ENCODE measurements at regions not wholly inside any gene's neighbourhood (a gene's known extent, or its start where the extent isn't known, plus 50 kb on each side); places are given as distances from the start of the nearest gene placed in this dataset.
A peak's percentile ranks its signal among the peaks of the same experiment; 100 is the strongest.

DNA sequence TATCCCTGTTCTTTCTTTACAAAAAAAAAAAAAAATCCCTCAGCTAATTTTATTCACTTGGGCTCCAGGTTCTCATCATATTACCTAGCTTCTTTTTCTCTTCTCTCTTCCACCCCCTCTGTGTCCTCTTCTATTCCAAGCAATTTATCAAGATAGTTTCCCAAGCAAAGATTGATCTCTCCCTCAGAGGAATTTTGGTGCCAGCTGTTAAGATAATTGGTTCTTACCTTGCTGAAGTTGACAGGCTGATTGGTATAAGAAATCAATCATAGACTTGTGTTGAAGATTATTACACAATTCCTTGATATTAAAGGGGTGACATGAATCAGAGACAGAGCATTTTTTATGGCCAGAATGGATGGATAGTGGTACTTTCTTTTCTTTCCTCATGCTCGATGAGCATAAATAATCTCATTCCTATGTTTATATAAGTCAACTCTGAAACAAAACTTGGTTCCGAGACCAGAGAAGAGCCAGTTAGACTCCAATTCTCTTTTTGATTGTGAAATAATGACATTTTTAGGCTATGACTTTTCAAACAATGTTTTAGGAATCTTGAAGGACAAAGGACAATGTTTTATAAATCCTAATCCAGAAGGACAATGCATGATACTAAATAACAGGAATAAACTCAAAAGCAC, 264.1 kb upstream of the PRKD1 start:
- Mint-ChIP-seq H3K36me3 (ENCODE audit: low read depth, unreplicated experiment) (no peaks in the 10 kb centered on the region), H3K4me1 (ENCODE audit: low read depth, unreplicated experiment) (peaks cover 20% of the 10 kb centered on the region), H3K27ac (ENCODE audit: unreplicated experiment) (no peak overlapping the region), H3K4me3 (ENCODE audit: unreplicated experiment) (no peak overlapping the region), H3K9me3 (ENCODE audit: unreplicated experiment) (no peaks in the 10 kb centered on the region), H3K27me3 (ENCODE audit: low read depth, unreplicated experiment) (peaks cover 2% of the 10 kb centered on the region)
- Histone ChIP-seq H4K20me1 (ENCODE audit: insufficient read depth, low read length) (no peaks in the 10 kb centered on the region), H3K36me3 (ENCODE audit: insufficient read depth, low read length) (no peaks in the 10 kb centered on the region), H2AFZ (ENCODE audit: low read depth, low read length) (no peak overlapping the region), H3K79me2 (ENCODE audit: insufficient read depth, low read length) (no peaks in the 10 kb centered on the region), H3K27me3 (ENCODE audit: insufficient read depth, low read length) (no peaks in the 10 kb centered on the region), H3K4me3 (ENCODE audit: insufficient read depth, low read depth, low read length) (no peak overlapping the region), H3K9ac (ENCODE audit: low read length) (no peak overlapping the region), H3K9me3 (ENCODE audit: insufficient read depth, low read depth, low read length) (no peaks in the 10 kb centered on the region), H3K4me2 (ENCODE audit: low read length) (no peak overlapping the region), H3K27ac (ENCODE audit: low read depth, low read length) (no peak overlapping the region), H3K4me1 (ENCODE audit: insufficient read depth, low read length) (peaks cover 33% of the 10 kb centered on the region)
- peak; percentile 37 for FAIRE-seq
- no peak for DNase-seq (ENCODE audit: low read depth)
- TF ChIP-seq EZH2 (IDR thresholded peaks at IDR 0.05; ENCODE audit: insufficient read depth, low read length) = no peak
- TF ChIP-seq, protein P1, sequence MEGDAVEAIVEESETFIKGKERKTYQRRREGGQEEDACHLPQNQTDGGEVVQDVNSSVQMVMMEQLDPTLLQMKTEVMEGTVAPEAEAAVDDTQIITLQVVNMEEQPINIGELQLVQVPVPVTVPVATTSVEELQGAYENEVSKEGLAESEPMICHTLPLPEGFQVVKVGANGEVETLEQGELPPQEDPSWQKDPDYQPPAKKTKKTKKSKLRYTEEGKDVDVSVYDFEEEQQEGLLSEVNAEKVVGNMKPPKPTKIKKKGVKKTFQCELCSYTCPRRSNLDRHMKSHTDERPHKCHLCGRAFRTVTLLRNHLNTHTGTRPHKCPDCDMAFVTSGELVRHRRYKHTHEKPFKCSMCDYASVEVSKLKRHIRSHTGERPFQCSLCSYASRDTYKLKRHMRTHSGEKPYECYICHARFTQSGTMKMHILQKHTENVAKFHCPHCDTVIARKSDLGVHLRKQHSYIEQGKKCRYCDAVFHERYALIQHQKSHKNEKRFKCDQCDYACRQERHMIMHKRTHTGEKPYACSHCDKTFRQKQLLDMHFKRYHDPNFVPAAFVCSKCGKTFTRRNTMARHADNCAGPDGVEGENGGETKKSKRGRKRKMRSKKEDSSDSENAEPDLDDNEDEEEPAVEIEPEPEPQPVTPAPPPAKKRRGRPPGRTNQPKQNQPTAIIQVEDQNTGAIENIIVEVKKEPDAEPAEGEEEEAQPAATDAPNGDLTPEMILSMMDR (IDR thresholded peaks at IDR 0.05; ENCODE audit: insufficient read depth, low read depth, low read length) = no peak

DNA sequence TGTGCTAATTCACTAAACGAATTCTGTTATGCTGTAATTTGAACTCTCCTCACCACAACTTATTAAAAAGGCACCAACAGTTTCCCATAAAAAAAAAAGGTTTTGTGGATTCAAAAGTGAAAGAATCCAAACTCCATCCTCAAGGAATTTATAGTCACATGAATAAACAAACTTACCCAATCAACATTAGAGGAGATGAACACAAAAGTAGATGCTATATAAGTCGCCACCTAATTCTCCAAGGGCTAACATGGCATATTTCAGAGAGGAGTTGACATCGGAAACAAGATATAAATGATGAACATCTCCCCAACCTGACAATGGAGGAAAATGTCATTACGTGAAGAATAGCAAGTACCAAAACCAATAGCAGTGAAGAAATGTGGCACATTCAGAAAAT, 265.5 kb upstream of the PRKD1 start:
- Histone ChIP-seq H3K27me3 (ENCODE audit: insufficient read depth, low read length) (no peaks in the 10 kb centered on the region), H3K4me2 (ENCODE audit: low read length) (no peak overlapping the region), H3K4me3 (ENCODE audit: insufficient read depth, low read depth, low read length) (no peak overlapping the region), H3K27ac (ENCODE audit: low read depth, low read length) (no peak overlapping the region), H3K79me2 (ENCODE audit: insufficient read depth, low read length) (no peaks in the 10 kb centered on the region), H3K36me3 (ENCODE audit: insufficient read depth, low read length) (no peaks in the 10 kb centered on the region), H2AFZ (ENCODE audit: low read depth, low read length) (no peak overlapping the region), H3K9me3 (ENCODE audit: insufficient read depth, low read depth, low read length) (no peaks in the 10 kb centered on the region), H4K20me1 (ENCODE audit: insufficient read depth, low read length) (no peaks in the 10 kb centered on the region), H3K9ac (ENCODE audit: low read length) (no peak overlapping the region), H3K4me1 (ENCODE audit: insufficient read depth, low read length) (peaks cover 33% of the 10 kb centered on the region)
- DNase-seq (ENCODE audit: low read depth) (no peak), FAIRE-seq (peak; percentile 72)
- H3K27me3 Mint-ChIP-seq (ENCODE audit: low read depth, unreplicated experiment) = peaks cover 2% of the 10 kb centered on the region
- H3K9me3 Mint-ChIP-seq (ENCODE audit: unreplicated experiment) = no peaks in the 10 kb centered on the region
- TF ChIP-seq EZH2 (IDR thresholded peaks at IDR 0.05; ENCODE audit: insufficient read depth, low read length) = no peak
- TF ChIP-seq, protein P1 (IDR thresholded peaks at IDR 0.05; ENCODE audit: insufficient read depth, low read depth, low read length) = no peak
- no peak overlapping the region for H3K4me3 Mint-ChIP-seq (ENCODE audit: unreplicated experiment)
- no peaks in the 10 kb centered on the region for H3K36me3 Mint-ChIP-seq (ENCODE audit: low read depth, unreplicated experiment)
- peaks cover 20% of the 10 kb centered on the region for H3K4me1 Mint-ChIP-seq (ENCODE audit: low read depth, unreplicated experiment)
- no peak overlapping the region for H3K27ac Mint-ChIP-seq (ENCODE audit: unreplicated experiment)

DNA sequence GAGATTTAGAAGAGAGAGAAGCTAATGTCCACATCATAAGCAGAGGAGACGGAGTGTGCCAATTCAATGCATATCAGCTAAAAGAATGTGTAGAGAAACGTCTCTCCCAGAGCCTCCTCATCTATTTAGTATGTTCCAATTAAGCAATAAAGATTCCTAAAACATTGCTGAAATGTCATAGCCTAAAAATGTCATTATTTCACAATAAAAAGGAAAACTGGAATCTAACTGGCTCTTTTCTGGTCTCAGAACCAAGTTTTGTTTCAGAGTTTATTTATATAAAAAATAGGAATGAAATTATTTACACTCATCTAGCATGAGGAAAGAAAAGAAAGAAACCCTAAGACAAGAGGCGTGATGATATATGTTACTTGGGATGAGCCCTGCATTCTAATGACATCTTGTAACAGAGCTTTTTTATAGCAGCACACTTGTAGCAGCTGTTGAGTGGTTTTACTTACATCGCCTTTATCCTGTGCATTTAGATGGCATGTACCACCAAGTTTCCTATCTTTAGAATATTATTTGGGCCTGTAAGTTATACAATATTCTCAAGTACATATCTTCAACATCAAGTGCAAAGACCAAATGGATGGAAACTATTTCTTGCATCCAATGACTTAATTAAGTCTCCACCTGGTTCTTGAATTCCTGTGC, 266.3 kb upstream of the PRKD1 start:
- Histone ChIP-seq H3K4me1 (ENCODE audit: insufficient read depth, low read length) (peaks cover 33% of the 10 kb centered on the region), H3K9me3 (ENCODE audit: insufficient read depth, low read depth, low read length) (no peaks in the 10 kb centered on the region), H4K20me1 (ENCODE audit: insufficient read depth, low read length) (no peaks in the 10 kb centered on the region), H3K9ac (ENCODE audit: low read length) (no peak overlapping the region), H2AFZ (ENCODE audit: low read depth, low read length) (peak overlapping the region; percentile 39), H3K27me3 (ENCODE audit: insufficient read depth, low read length) (no peaks in the 10 kb centered on the region), H3K36me3 (ENCODE audit: insufficient read depth, low read length) (no peaks in the 10 kb centered on the region), H3K27ac (ENCODE audit: low read depth, low read length) (peak overlapping the region; percentile 57), H3K4me2 (ENCODE audit: low read length) (peak overlapping the region; percentile 70), H3K79me2 (ENCODE audit: insufficient read depth, low read length) (no peaks in the 10 kb centered on the region), H3K4me3 (ENCODE audit: insufficient read depth, low read depth, low read length) (no peak overlapping the region)
- TF ChIP-seq EZH2 (IDR thresholded peaks at IDR 0.05; ENCODE audit: insufficient read depth, low read length) = no peak
- FAIRE-seq (peak; percentile 83), DNase-seq (ENCODE audit: low read depth) (peak; percentile 90)
- Mint-ChIP-seq H3K9me3 (ENCODE audit: unreplicated experiment) (no peaks in the 10 kb centered on the region), H3K27me3 (ENCODE audit: low read depth, unreplicated experiment) (peaks cover 2% of the 10 kb centered on the region), H3K36me3 (ENCODE audit: low read depth, unreplicated experiment) (no peaks in the 10 kb centered on the region), H3K4me1 (ENCODE audit: low read depth, unreplicated experiment) (peaks cover 20% of the 10 kb centered on the region), H3K4me3 (ENCODE audit: unreplicated experiment) (no peak overlapping the region), H3K27ac (ENCODE audit: unreplicated experiment) (no peak overlapping the region)

Data from astrocyte (in vitro differentiated cells and primary cell).